ENCODE measurements at regions not wholly inside any gene's neighbourhood (a gene's known extent, or its start where the extent isn't known, plus 50 kb on each side); places are given as distances from the start of the nearest gene placed in this dataset.

DNA sequence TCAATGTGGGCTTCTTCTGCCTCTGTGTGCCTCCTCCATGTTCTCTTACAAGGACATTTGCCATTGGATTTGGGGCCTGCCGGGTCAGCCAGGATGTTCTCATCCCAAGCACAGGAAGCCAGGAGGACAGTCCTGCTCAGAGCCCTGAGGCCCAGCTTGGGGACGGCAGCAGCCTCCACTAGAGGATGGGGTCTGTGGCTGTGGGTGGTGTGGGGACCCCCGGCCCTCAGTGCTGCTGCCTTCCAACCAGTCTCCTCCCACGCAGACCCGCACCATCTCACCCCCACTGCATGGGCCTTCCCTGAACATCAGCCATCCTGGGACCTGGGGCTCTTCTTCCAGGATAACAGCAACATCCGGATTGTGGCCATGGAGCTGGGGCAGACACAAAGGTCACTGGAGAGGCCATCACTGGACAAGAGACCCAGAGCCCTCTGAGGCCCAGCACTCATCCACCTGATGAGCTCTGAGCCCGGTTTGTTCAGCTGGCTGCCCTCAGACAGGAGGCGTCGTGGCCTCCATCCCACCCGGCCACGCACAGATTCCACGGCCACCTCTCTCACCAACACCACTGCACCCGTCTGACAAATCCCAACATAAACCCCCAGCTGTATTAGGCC lies 56.5 kb upstream of the C14orf180 start:
- ATAC-seq (ENCODE audit: poor library complexity) (no peak), DNase-seq (no peak)
- TF ChIP-seq, protein P1, sequence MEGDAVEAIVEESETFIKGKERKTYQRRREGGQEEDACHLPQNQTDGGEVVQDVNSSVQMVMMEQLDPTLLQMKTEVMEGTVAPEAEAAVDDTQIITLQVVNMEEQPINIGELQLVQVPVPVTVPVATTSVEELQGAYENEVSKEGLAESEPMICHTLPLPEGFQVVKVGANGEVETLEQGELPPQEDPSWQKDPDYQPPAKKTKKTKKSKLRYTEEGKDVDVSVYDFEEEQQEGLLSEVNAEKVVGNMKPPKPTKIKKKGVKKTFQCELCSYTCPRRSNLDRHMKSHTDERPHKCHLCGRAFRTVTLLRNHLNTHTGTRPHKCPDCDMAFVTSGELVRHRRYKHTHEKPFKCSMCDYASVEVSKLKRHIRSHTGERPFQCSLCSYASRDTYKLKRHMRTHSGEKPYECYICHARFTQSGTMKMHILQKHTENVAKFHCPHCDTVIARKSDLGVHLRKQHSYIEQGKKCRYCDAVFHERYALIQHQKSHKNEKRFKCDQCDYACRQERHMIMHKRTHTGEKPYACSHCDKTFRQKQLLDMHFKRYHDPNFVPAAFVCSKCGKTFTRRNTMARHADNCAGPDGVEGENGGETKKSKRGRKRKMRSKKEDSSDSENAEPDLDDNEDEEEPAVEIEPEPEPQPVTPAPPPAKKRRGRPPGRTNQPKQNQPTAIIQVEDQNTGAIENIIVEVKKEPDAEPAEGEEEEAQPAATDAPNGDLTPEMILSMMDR (IDR thresholded peaks at IDR 0.05), result no peak
- H3K4me3 Mint-ChIP-seq, result no peak overlapping the region
- POLR2A ChIA-PET, result no interaction called here
- Histone ChIP-seq H3K27ac (ENCODE audit: low read depth in 1 of 2, low read length in 2 of 2) (no peak overlapping the region), H3K36me3 (ENCODE audit: insufficient read depth, low read length) (no peaks in the 10 kb centered on the region), H3K9me3 (ENCODE audit: control insufficient read depth in 1 of 2, insufficient read depth in 1 of 2, low read length in 2 of 2) (peaks cover 0 to 23% of the 10 kb centered on the region in 2 experiments), H3K4me1 (ENCODE audit: insufficient read depth, low read length) (no peaks in the 10 kb centered on the region), H3K27me3 (ENCODE audit: control insufficient read depth in 1 of 2, insufficient read depth in 2 of 2, low read length in 2 of 2) (no peaks in the 10 kb centered on the region), H3K4me3 (ENCODE audit: low read length) (no peak overlapping the region)
- H3K36me3 Mint-ChIP-seq (ENCODE audit: low read depth), result no peaks in the 10 kb centered on the region
- intact Hi-C loops (cut with DNase I, micrococcal nuclease), result no loop called here
- CTCF ChIA-PET, result no interaction called here
- H3K9me3 Mint-ChIP-seq, result peaks cover 16% of the 10 kb centered on the region
- no peaks in the 10 kb centered on the region for H3K27me3 Mint-ChIP-seq
- peaks cover 8% of the 10 kb centered on the region for H3K4me1 Mint-ChIP-seq (ENCODE audit: low read depth)
- no peak overlapping the region for H3K27ac Mint-ChIP-seq

DNA sequence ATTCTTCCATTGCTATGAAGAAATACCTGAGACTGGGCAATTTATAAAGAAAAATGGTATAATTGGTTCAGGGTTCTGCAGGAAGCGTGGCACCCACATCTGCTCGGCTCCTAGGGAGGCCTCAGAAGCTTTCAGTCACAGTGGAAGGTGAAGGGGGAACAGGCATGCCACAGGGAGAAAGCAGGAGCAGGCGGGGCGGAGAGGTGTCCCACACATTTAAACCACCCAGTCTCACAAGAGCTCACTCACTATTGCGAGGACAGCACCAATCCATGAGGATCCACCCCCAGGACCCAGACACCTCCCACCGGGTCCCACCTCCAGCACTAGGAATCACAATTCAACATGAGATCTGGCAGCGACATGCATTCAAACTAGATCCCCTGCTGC lies 56.0 kb upstream of the C14orf180 start:
- ATAC-seq (ENCODE audit: poor library complexity) (no peak), DNase-seq (no peak)
- Histone ChIP-seq H3K4me3 (ENCODE audit: low read length) (no peak overlapping the region), H3K27ac (ENCODE audit: low read depth in 1 of 2, low read length in 2 of 2) (no peak overlapping the region), H3K36me3 (ENCODE audit: insufficient read depth, low read length) (no peaks in the 10 kb centered on the region), H3K9me3 (ENCODE audit: control insufficient read depth in 1 of 2, insufficient read depth in 1 of 2, low read length in 2 of 2) (peaks cover 0 to 28% of the 10 kb centered on the region in 2 experiments), H3K27me3 (ENCODE audit: control insufficient read depth in 1 of 2, insufficient read depth in 2 of 2, low read length in 2 of 2) (no peaks in the 10 kb centered on the region), H3K4me1 (ENCODE audit: insufficient read depth, low read length) (no peaks in the 10 kb centered on the region)
- no peak overlapping the region for H3K4me3 Mint-ChIP-seq
- H3K27ac Mint-ChIP-seq, result no peak overlapping the region
- no peaks in the 10 kb centered on the region for H3K36me3 Mint-ChIP-seq (ENCODE audit: low read depth)
- intact Hi-C loops (cut with DNase I, micrococcal nuclease), result no loop called here
- peaks cover 21% of the 10 kb centered on the region for H3K9me3 Mint-ChIP-seq
- H3K4me1 Mint-ChIP-seq (ENCODE audit: low read depth), result peaks cover 8% of the 10 kb centered on the region
- POLR2A ChIA-PET, result no interaction called here
- H3K27me3 Mint-ChIP-seq, result no peaks in the 10 kb centered on the region
- CTCF ChIA-PET, result no interaction called here
- TF ChIP-seq, protein P1 (IDR thresholded peaks at IDR 0.05), result no peak

GRCh38 chr14:104524726-104525125 lies 54.8 kb upstream of the C14orf180 start:
- DNase-seq (no peak), ATAC-seq (ENCODE audit: poor library complexity) (no peak)
- H3K27ac Mint-ChIP-seq, result no peak overlapping the region
- H3K4me1 Mint-ChIP-seq (ENCODE audit: low read depth), result peaks cover 8% of the 10 kb centered on the region
- Histone ChIP-seq H3K4me3 (ENCODE audit: low read length) (no peak overlapping the region), H3K27ac (ENCODE audit: low read depth in 1 of 2, low read length in 2 of 2) (no peak overlapping the region), H3K4me1 (ENCODE audit: insufficient read depth, low read length) (no peaks in the 10 kb centered on the region), H3K36me3 (ENCODE audit: insufficient read depth, low read length) (no peaks in the 10 kb centered on the region), H3K9me3 (ENCODE audit: control insufficient read depth in 1 of 2, insufficient read depth in 1 of 2, low read length in 2 of 2) (peaks cover 0 to 39% of the 10 kb centered on the region in 2 experiments), H3K27me3 (ENCODE audit: control insufficient read depth in 1 of 2, insufficient read depth in 2 of 2, low read length in 2 of 2) (no peaks in the 10 kb centered on the region)
- TF ChIP-seq, protein P1 (IDR thresholded peaks at IDR 0.05), result no peak
- intact Hi-C loops (cut with DNase I, micrococcal nuclease), result no loop called here
- no peaks in the 10 kb centered on the region for H3K27me3 Mint-ChIP-seq
- ChIA-PET CTCF (no interaction called here), POLR2A (no interaction called here)
- H3K36me3 Mint-ChIP-seq (ENCODE audit: low read depth), result no peaks in the 10 kb centered on the region
- no peak overlapping the region for H3K4me3 Mint-ChIP-seq
- peaks cover 21% of the 10 kb centered on the region for H3K9me3 Mint-ChIP-seq
